ENCODE measurements at regions not wholly inside any gene's neighbourhood (a gene's known extent, or its start where the extent isn't known, plus 50 kb on each side); places are given as distances from the start of the nearest gene placed in this dataset.

- ATAC-seq (replicated peaks in 1 of 2) (no peak), DNase-seq (no peak)
- H3K27me3 Mint-ChIP-seq (ENCODE audit: low read depth), result peaks cover 17% of the 10 kb centered on the region
- no peaks in the 10 kb centered on the region for H3K36me3 Mint-ChIP-seq (ENCODE audit: insufficient read depth in 2 of 2)
- H3K27ac Mint-ChIP-seq, result no peak overlapping the region
- H3K4me3 Mint-ChIP-seq, result no peak overlapping the region
- H3K9me3 Mint-ChIP-seq, result peaks cover 3 to 4% of the 10 kb centered on the region in 2 donors
- H3K4me1 Mint-ChIP-seq (ENCODE audit: low read depth), result no peaks in the 10 kb centered on the region
Measured at GRCh38 chr4:142983065-142983464, 137.0 kb upstream of the INPP4B start.

DNA sequence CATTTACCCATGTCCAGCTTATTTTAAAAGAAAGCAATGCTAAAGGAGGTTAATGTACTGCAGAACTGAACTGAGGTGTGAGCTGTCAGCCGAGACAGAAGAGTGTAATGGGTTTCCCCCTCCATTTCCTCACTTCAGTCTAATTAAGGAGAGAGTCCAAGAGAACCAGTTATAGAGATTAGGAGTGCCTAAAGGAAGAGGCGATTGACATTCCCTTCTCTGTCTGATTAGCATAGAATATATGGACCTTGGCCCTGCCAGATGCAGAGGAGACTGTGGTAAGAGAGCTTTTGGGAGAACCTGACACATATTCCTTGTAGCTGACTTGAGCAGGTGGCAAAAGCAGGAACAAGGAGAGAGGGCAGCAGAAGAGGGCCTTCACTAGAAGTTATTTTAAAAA is 137.5 kb upstream of the INPP4B start:
- H3K4me3 Mint-ChIP-seq, result no peak overlapping the region
- no peaks in the 10 kb centered on the region for H3K36me3 Mint-ChIP-seq (ENCODE audit: insufficient read depth in 2 of 2)
- no peak overlapping the region for H3K27ac Mint-ChIP-seq
- peaks cover 3 to 5% of the 10 kb centered on the region in 2 donors for H3K9me3 Mint-ChIP-seq
- H3K4me1 Mint-ChIP-seq (ENCODE audit: low read depth), result no peaks in the 10 kb centered on the region
- no peak for DNase-seq
- H3K27me3 Mint-ChIP-seq (ENCODE audit: low read depth), result peaks cover 16% of the 10 kb centered on the region
- ATAC-seq (replicated peaks in 1 of 2), result no peak

GRCh38 chr4:142984871-142985585 is 138.9 kb upstream of the INPP4B start:
- DNase-seq, result no peak
- H3K9me3 Mint-ChIP-seq, result peaks cover 6 to 7% of the 10 kb centered on the region in 2 donors
- no peak for ATAC-seq (replicated peaks in 1 of 2)
- H3K4me1 Mint-ChIP-seq (ENCODE audit: low read depth), result no peaks in the 10 kb centered on the region
- peaks cover 9% of the 10 kb centered on the region for H3K27me3 Mint-ChIP-seq (ENCODE audit: low read depth)
- no peaks in the 10 kb centered on the region for H3K36me3 Mint-ChIP-seq (ENCODE audit: insufficient read depth in 2 of 2)
- H3K4me3 Mint-ChIP-seq, result no peak overlapping the region
- H3K27ac Mint-ChIP-seq, result no peak overlapping the region

DNA sequence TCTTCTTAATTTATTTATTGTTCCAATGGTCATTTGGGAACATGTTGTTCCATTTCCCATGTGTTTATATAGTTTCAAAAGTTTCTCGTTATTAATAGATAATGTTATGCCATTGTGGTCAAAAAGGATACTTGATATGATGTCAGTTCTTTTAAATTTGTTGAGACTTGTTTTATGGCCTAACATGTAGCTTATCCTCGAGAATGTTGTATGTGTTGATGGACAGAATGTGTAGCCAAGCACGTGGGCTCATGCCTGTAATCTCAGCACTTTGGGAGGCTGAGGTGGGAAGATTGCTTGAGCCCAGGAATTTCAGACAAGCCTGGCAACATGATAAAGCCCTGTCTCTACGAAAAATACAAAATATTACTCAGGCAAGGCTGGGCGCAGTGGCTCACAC is 168.5 kb upstream of the USP38 start:
- Mint-ChIP-seq H3K36me3 (ENCODE audit: insufficient read depth in 2 of 2) (no peaks in the 10 kb centered on the region), H3K4me1 (ENCODE audit: low read depth) (no peaks in the 10 kb centered on the region), H3K27me3 (ENCODE audit: low read depth) (no peaks in the 10 kb centered on the region), H3K9me3 (peaks cover 0 to 5% of the 10 kb centered on the region in 2 donors), H3K4me3 (no peak overlapping the region), H3K27ac (no peak overlapping the region)
- ATAC-seq (replicated peaks in 1 of 2) (no peak), DNase-seq (no peak)

DNA sequence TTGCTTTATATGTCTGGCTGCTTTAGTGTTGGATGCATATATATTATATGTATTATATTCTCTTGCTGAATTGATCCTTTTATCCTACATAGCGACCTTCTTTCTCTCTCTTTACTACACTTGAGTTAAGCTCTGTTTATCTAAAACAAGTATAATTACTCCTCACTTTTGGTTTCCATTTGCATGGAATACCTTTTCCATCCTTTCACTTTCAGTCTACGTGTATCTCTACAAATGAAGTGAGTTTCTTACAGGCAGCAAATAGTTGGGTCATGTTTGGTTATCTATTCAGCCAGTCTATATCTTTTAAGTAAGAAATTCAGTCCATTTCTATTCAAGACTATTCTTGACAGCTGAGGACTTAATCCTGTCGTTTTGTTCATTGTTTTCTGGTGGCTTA is 167.5 kb upstream of the USP38 start:
- Mint-ChIP-seq H3K4me1 (ENCODE audit: low read depth) (no peaks in the 10 kb centered on the region), H3K27ac (no peak overlapping the region), H3K4me3 (no peak overlapping the region), H3K36me3 (ENCODE audit: insufficient read depth in 2 of 2) (no peaks in the 10 kb centered on the region), H3K9me3 (peaks cover 0 to 3% of the 10 kb centered on the region in 2 donors), H3K27me3 (ENCODE audit: low read depth) (no peaks in the 10 kb centered on the region)
- DNase-seq (no peak), ATAC-seq (replicated peaks in 1 of 2) (no peak)

GRCh38 chr4:143019351-143019750 is 165.4 kb upstream of the USP38 start:
- no peaks in the 10 kb centered on the region for H3K27me3 Mint-ChIP-seq (ENCODE audit: low read depth)
- peaks cover 0 to 1% of the 10 kb centered on the region in 2 donors for H3K9me3 Mint-ChIP-seq
- ATAC-seq (replicated peaks in 1 of 2) (no peak), DNase-seq (no peak)
- peaks cover 10% of the 10 kb centered on the region for H3K4me1 Mint-ChIP-seq (ENCODE audit: low read depth)
- H3K36me3 Mint-ChIP-seq (ENCODE audit: insufficient read depth in 2 of 2), result no peaks in the 10 kb centered on the region
- no peak overlapping the region for H3K4me3 Mint-ChIP-seq
- H3K27ac Mint-ChIP-seq, result no peak overlapping the region

GRCh38 chr4:143021384-143021783 is 163.3 kb upstream of the USP38 start:
- no peaks in the 10 kb centered on the region for H3K27me3 Mint-ChIP-seq (ENCODE audit: low read depth)
- H3K4me1 Mint-ChIP-seq (ENCODE audit: low read depth), result peaks cover 10% of the 10 kb centered on the region
- H3K9me3 Mint-ChIP-seq, result no peaks in the 10 kb centered on the region
- no peak for ATAC-seq (replicated peaks in 1 of 2)
- H3K36me3 Mint-ChIP-seq (ENCODE audit: insufficient read depth in 2 of 2), result no peaks in the 10 kb centered on the region
- H3K4me3 Mint-ChIP-seq, result no peak overlapping the region
- H3K27ac Mint-ChIP-seq, result no peak overlapping the region
- no peak for DNase-seq

- ATAC-seq (replicated peaks in 1 of 2) (peak; percentile 40 to 41), DNase-seq (no peak)
- Mint-ChIP-seq H3K36me3 (ENCODE audit: insufficient read depth in 2 of 2) (no peaks in the 10 kb centered on the region), H3K4me1 (ENCODE audit: low read depth) (peaks cover 10% of the 10 kb centered on the region), H3K4me3 (no peak overlapping the region), H3K9me3 (no peaks in the 10 kb centered on the region), H3K27me3 (ENCODE audit: low read depth) (no peaks in the 10 kb centered on the region), H3K27ac (peak overlapping the region; percentile 63)
Measured at GRCh38 chr4:143023239-143023918, 161.3 kb upstream of the USP38 start.

GRCh38 chr4:143025081-143025704 is 159.5 kb upstream of the USP38 start:
- peaks cover 10% of the 10 kb centered on the region for H3K4me1 Mint-ChIP-seq (ENCODE audit: low read depth)
- DNase-seq (peak; percentile 7 to 8), ATAC-seq (replicated peaks in 1 of 2) (peak; percentile 52 to 62)
- peaks cover 5 to 10% of the 10 kb centered on the region in 2 donors for H3K9me3 Mint-ChIP-seq
- H3K27me3 Mint-ChIP-seq (ENCODE audit: low read depth), result peaks cover 17% of the 10 kb centered on the region
- no peak overlapping the region for H3K4me3 Mint-ChIP-seq
- H3K36me3 Mint-ChIP-seq (ENCODE audit: insufficient read depth in 2 of 2), result peaks cover 0 to 2% of the 10 kb centered on the region in 2 donors
- H3K27ac Mint-ChIP-seq, result no peak overlapping the region

GRCh38 chr4:143026459-143027170 is 158.1 kb upstream of the USP38 start:
- H3K4me1 Mint-ChIP-seq (ENCODE audit: low read depth), result peaks cover 10% of the 10 kb centered on the region

GRCh38 chr4:143035661-143036060 is 149.1 kb upstream of the USP38 start:
- Mint-ChIP-seq H3K36me3 (ENCODE audit: insufficient read depth in 2 of 2) (no peaks in the 10 kb centered on the region), H3K4me3 (no peak overlapping the region)

More at GRCh38 chr4:143026459-143027170, 158.1 kb upstream of the USP38 start:
- peaks cover 0 to 2% of the 10 kb centered on the region in 2 donors for H3K36me3 Mint-ChIP-seq (ENCODE audit: insufficient read depth in 2 of 2)
- DNase-seq (no peak), ATAC-seq (replicated peaks in 1 of 2) (no peak)
- peaks cover 6 to 12% of the 10 kb centered on the region in 2 donors for H3K9me3 Mint-ChIP-seq
- no peak overlapping the region for H3K27ac Mint-ChIP-seq
- no peak overlapping the region for H3K4me3 Mint-ChIP-seq
- peaks cover 17% of the 10 kb centered on the region for H3K27me3 Mint-ChIP-seq (ENCODE audit: low read depth)

GRCh38 chr4:143036443-143036842 is 148.3 kb upstream of the USP38 start:
- no peaks in the 10 kb centered on the region for H3K27me3 Mint-ChIP-seq (ENCODE audit: low read depth)
- H3K27ac Mint-ChIP-seq, result no peak overlapping the region
- no peak for DNase-seq
- no peaks in the 10 kb centered on the region for H3K4me1 Mint-ChIP-seq (ENCODE audit: low read depth)
- no peak for ATAC-seq (replicated peaks in 1 of 2)
- H3K36me3 Mint-ChIP-seq (ENCODE audit: insufficient read depth in 2 of 2), result no peaks in the 10 kb centered on the region
- no peak overlapping the region for H3K4me3 Mint-ChIP-seq
- peaks cover 0 to 2% of the 10 kb centered on the region in 2 donors for H3K9me3 Mint-ChIP-seq

More at GRCh38 chr4:143035661-143036060, 149.1 kb upstream of the USP38 start:
- ATAC-seq (replicated peaks in 1 of 2), result no peak
- Mint-ChIP-seq H3K9me3 (peaks cover 0 to 2% of the 10 kb centered on the region in 2 donors), H3K4me1 (ENCODE audit: low read depth) (no peaks in the 10 kb centered on the region), H3K27ac (no peak overlapping the region), H3K27me3 (ENCODE audit: low read depth) (no peaks in the 10 kb centered on the region)
- DNase-seq, result no peak

DNA sequence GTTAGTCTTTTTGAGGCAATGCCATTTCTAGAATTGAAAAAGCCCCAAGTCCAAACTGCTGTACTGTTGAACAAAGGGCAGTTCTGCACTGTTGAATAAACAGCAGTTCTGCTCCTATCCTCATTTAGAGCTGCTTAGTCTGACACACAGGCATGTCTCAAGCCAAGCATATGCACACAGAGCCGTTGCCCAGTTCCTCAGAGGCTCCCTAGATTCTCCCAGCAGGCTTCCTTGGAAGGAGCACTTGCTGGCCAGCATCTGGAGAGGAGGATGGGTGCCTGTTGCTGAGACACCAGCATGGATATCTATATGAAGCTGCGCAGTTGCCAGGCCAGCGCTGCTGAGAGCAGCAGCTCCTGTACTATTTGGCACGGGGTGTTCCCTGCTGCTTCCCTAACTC is 138.3 kb upstream of the USP38 start:
- ATAC-seq (replicated peaks in 1 of 2) (no peak), DNase-seq (no peak)
- Mint-ChIP-seq H3K4me3 (no peak overlapping the region), H3K9me3 (no peaks in the 10 kb centered on the region), H3K36me3 (ENCODE audit: insufficient read depth in 2 of 2) (no peaks in the 10 kb centered on the region), H3K27ac (no peak overlapping the region), H3K27me3 (ENCODE audit: low read depth) (no peaks in the 10 kb centered on the region), H3K4me1 (ENCODE audit: low read depth) (no peaks in the 10 kb centered on the region)
